ENCODE measurements at regions not wholly inside any gene's neighbourhood (a gene's known extent, or its start where the extent isn't known, plus 50 kb on each side); places are given as distances from the start of the nearest gene placed in this dataset.

DNA sequence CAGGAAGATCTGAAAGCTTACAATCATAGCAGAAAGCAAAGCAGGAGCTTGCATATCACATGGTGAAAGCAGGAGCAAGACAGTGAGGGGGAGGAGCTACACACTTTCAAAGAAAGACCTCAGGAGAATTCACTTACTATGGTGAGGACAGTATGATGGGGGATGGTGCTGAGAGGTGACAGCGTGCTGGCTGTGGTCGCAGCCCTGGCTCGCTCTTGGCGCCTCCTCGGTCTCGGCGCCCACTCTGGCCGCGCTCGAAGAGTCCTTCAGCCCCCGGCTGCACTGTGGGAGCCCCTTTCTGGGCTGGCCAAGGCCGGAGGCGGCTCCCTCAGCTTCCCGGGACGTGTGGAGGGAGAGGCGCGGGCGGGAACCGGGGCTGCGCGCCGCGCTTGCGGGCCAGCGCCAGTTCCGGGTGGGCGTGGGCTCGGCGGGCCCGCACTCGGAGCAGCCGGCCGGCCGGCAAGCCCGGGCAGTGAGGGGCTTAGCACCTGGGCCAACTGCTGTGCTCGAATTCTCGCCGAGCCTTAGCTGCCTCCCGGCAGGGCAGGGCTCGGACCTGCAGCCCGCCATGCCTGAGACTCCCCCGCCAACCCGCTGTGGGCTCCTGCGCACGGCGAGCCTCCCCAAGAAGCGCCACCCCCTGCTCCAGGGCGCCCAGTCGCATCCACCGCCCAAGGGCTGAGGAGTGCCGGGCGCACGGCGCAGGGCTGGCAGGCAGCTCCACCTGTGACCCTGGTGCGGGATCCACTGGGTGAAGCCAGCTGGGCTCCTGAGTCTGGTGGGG lies 131.9 kb upstream of the SPATS2L start:
- TF ChIP-seq, protein P1, sequence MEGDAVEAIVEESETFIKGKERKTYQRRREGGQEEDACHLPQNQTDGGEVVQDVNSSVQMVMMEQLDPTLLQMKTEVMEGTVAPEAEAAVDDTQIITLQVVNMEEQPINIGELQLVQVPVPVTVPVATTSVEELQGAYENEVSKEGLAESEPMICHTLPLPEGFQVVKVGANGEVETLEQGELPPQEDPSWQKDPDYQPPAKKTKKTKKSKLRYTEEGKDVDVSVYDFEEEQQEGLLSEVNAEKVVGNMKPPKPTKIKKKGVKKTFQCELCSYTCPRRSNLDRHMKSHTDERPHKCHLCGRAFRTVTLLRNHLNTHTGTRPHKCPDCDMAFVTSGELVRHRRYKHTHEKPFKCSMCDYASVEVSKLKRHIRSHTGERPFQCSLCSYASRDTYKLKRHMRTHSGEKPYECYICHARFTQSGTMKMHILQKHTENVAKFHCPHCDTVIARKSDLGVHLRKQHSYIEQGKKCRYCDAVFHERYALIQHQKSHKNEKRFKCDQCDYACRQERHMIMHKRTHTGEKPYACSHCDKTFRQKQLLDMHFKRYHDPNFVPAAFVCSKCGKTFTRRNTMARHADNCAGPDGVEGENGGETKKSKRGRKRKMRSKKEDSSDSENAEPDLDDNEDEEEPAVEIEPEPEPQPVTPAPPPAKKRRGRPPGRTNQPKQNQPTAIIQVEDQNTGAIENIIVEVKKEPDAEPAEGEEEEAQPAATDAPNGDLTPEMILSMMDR (conservative IDR thresholded peaks at IDR 0.05; ENCODE audit: low read depth, low read length): no peak
- no peak for TF ChIP-seq EZH2 (IDR thresholded peaks at IDR 0.05; ENCODE audit: low read length, unreplicated experiment)
